GM19395 (cell line): ENCODE measurements at regions not wholly inside any gene's neighbourhood (a gene's known extent, or its start where the extent isn't known, plus 50 kb on each side); places are given as distances from the start of the nearest gene placed in this dataset.

Experiments
- ATAC-seq: cut with Tn5 transposase; IDR thresholded peaks from one replicate; pipeline ENCODE4 v1.9.1; 2021; ENCODE audit warnings: mild to moderate bottlenecking, moderate library complexity; ENCODE audit not compliant: unreplicated experiment

DNA sequence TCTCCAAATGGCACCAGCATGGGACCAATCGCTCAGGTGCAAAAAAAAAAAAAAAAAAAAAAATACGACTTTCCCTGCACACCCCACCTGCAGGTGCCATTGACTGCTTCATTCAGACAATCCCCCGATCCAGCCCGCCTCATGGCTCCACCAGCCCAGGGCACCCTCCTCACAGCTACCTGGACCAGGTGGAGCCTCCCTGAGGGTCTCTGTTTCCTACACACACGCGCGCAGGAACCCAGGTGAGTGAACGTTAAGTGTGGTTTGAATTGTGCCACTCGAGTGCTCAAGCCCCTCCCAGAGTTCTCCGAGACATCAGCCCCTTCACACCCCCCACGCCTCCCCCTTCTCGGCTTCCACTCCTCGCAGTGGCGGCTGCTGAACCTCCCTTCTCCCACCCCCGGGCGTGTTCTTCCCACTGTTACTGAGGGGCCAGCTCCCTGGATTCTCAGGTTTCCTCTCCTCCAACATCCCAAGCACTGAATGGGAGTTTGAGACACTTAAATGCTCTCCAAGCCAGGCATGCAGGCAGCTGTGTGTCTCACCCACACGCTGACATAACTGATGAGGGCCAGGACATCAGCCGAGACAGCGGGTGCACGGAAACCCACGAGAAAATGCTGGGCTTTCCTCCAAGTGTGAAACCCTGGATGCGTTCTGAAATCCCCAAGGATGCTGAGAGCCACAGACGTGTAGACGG is 88.8 kb upstream of the SNTG2 start:
- ATAC-seq: no peak

- ATAC-seq: no peak
Measured at GRCh38 chr2:860259-860855, 90.3 kb upstream of the SNTG2 start.

- ATAC-seq: no peak
Measured at GRCh38 chr2:858646-859045, 92.0 kb upstream of the SNTG2 start.

GRCh38 chr2:857937-858336 is 92.7 kb upstream of the SNTG2 start:
- no peak for ATAC-seq

DNA sequence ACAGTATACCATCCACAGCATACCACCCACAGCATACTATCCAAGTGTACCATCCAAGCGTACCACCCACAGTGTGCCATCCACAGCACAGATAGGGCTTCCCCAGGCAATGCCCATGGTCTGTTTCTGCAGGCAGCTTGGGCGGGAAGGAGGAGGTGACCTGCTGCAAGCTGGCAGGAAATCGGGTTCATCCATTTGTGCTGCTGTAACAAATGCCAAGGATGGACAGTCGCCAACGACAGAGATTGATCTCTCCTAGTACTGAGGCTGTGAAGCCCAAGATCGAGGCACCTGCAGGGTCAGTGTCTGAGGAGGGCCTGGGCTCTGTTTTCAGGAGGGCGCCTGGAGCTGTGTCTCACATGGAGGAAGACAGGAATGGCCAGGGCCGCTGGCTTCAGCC is 93.6 kb upstream of the SNTG2 start:
- no peak for ATAC-seq

- no peak for ATAC-seq
Measured at GRCh38 chr2:856456-856855, 94.2 kb upstream of the SNTG2 start.

DNA sequence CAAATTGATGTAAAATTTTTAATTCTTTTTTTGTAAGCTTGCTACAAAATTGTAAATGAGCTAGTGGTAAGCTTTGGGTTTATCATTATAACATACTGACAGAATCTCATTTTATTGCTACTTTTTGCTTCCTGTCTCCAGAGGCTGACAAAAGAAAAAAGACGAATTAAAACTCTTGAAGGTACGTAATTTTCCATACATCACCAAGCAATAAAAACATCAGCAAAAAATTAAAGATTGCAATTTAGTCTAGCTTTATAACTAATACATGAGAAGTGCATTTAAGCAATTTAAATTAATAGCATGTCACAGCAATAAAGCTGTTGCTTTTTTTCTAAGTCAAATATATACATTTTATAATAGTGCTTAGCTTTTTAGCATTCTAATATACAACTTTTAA is 94.6 kb upstream of the SNTG2 start:
- no peak for ATAC-seq

DNA sequence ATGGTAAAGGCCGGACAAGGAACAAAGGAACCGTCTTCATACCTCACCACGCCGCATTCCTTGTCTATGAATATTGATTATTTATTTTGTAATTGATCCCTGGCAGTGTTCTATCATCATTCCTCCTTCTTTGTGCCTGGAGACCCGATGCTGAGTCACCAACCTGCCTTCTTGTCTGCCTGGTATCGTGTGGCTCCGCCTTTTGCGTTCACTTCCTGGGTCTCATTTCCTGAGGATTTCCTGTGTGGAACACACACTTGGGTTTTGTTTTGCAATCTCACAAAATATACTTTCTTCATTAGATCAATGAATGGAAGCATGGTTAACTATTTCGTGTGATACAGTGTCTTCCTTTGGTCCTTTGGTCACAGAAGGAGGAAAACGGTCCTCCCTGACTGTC is 95.5 kb upstream of the SNTG2 start:
- no peak for ATAC-seq

- ATAC-seq: peak; percentile 64
Measured at GRCh38 chr2:854460-854859, 96.2 kb upstream of the SNTG2 start.

DNA sequence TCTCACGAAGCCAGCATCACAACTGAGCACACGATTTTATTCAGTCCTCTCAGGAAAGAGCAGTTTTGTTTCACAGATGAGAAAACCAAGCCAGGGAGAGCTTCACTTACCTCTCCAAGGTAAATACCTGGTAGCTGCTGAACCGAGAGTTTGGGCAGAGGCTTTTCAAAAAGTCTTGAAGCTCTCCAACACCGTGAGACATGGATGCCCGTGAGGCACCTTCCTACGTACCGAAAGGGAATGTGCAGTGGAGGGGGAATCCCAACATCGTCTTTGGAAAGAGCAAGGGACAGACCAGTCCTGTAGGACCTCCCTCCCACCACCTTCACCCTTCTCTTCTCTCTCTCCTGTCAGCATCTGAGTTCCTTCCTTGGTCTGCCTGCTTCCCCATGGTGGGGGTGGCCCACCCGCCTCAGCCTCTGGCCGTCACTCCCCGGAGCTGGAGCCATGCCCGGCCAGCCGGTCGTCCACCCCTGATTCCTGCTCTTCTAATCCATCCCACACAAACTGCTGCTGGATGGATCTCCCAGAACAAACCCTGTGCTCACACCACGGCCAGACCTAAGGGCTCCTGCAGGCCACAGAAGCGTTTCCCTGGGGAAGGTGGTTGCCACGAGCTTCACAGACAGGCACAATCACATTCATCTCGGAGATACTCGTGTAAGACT is 97.3 kb upstream of the SNTG2 start:
- ATAC-seq: no peak

DNA sequence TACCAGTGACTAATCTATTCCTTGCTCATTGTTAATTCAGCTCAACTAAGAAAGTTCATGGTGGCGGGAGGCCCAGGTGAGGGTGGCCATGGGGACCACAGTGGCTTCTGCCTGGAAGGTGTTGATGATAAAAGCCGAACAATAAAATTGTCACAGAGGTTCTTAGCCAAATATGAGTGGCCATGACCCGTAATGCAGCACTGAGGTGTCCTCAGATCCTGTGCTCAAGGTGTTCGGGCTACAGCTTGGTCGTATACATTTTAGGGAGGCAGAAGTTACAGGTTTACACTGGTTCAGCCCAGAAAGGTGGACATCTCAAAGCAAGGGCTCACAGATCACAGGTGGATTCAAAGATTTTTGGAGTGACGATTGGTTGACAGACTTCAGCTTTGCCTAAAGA is 98.5 kb upstream of the SNTG2 start:
- ATAC-seq: no peak

DNA sequence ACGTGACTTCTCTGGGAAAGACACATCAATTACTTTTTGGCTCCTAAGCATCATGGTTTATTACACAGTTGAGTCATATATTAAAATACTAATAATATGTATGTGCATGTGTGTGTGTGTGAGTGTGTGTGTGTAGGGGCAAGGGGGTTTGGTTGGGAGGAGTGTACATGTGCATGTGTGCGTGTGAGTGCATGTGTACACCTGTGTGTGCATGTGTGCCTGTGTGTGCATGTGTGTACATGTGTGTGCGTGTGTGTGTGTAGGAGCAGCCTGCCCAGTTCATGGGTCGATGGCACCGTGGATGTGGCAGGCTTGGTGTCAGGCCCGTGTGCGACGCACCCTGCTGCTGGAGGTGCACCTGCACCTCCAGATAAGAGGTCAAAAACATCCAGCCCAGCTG is 99.0 kb upstream of the SNTG2 start:
- ATAC-seq: no peak

GRCh38 chr2:851078-851477 is 99.6 kb upstream of the SNTG2 start:
- ATAC-seq: no peak

DNA sequence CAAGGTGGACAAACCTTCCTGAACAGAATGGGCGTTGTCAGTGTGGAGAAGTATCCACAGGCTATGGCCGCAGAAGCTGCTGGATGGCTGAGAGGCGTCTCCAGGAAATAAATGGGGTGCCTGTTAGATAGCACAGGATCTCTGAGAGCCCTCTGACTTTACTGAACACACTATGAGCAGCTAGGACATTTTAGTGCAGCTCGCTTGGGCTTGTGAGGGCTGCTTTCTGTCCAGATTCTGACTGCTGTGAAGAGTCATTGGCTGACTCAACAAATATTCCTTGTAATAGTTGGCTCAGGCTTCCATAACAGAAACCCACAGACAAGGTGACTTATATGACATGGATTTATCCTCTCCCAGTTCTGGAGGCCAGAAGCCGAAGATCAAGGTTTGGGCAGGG is 100.2 kb upstream of the SNTG2 start:
- no peak for ATAC-seq

DNA sequence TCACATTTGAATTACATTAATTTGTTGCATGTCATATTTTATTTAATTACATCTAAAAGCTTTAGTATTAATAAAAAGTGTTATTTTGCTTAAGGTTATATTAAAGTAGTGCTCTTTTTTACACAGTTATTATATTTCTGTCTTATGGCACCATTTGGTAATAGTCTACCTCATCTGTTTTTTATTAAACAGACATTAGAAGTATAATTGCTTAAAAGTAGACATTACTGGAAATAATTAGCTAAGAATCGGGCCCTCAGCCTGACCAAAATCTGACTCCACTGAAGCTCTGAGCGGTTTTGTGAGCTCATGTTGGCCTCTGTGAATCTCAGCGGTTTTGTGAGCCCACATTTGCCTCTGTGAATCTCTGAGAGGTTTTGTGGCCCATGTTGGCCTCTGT is 102.5 kb upstream of the SNTG2 start:
- no peak for ATAC-seq

- no peak for ATAC-seq
Measured at GRCh38 chr2:847669-848068, 103.0 kb upstream of the SNTG2 start.

GRCh38 chr2:844715-845114 is 105.9 kb upstream of the SNTG2 start:
- no peak for ATAC-seq

DNA sequence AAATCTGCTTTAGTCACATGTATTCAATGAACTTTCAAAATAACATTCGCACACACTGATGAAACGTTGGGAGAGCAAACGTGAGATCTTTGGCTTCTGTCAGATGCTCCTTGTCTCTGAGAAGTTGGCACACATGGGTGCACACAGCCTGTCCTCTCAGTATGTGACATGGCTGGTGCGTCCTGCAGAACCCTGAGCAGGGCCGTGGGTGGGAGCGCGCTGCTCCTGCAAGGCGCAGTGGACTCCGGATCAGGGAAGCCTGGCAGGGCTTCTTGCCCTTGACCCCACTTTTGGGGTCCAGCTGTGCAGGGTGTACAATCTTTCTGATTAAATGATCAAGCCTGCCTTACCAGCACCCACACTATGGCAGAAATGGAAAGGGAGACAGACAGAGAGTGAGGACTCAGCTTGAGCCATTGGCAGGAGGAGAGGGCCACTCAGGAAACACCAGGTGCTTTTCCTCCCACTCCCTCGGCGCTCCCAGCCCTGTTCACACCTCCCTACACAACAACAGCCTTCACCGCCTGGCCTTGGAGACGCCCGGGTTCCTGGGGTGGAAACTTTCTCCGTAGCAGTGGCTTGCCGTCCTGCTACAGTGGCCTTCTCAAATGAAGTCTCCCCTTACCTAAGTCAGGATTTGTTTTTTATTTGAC is 108.4 kb upstream of the SNTG2 start:
- ATAC-seq: no peak

- no peak for ATAC-seq
Measured at GRCh38 chr2:841036-841435, 109.6 kb upstream of the SNTG2 start.

DNA sequence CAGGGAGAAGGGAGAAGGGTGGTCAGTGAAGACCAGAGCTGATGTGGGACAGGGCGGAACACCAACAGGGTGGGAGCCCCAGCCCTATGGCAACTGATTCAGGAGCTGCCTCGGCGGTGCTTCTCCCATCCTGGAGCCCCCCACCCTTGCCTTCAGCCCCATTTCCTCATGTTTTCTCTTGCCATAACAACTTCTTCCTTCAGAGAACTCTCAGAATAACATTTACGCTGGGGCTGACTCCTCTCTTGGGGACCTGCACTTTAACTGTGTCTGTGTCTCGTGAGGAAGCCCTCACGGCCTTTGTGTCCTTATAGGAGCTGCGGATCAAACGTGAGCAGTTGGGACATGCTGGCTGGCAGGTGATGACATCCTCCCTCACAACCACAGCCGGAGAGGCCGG is 116.4 kb upstream of the SNTG2 start:
- ATAC-seq: no peak

DNA sequence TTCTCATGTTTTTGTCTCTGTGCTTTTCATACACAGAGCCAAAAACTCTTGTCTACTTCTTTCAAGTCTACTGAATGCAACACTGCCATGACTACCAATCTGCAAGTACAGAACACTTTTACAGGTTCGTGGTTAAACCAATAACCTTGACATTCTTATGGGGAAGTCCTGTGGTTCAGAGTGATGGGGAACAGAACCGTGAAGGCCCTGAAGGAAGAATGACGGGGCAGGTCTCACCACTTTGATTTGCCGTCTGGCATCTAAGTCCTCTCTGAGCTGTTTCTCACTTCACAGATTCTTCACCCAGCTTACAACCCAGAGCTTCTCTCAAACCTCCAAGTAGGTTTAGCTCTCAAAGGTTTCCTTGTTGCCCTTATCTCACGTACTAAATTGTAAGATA is 117.5 kb upstream of the SNTG2 start:
- no peak for ATAC-seq

GRCh38 chr2:832635-833034 is 118.0 kb upstream of the SNTG2 start:
- ATAC-seq: no peak
